IMR-90 (cell line): ENCODE measurements at regions not wholly inside any gene's neighbourhood (a gene's known extent, or its start where the extent isn't known, plus 50 kb on each side); places are given as distances from the start of the nearest gene placed in this dataset.

Experiments
- ATAC-seq: fragments of 200-7000 bp; cut with Tn5 transposase; 2 replicates; pipeline ENCODE4 v1.9.1; 2020; ENCODE audit warnings: low read depth, mild to moderate bottlenecking, moderate library complexity
- BruUV-seq: library from RNA; stranded (reverse); fragments of 400-500 nt; replicated peaks from 2 replicates; lab custom pipeline; 2021; lab: Mats Ljungman, UMichigan
- CTCF ChIA-PET: fragments of 300-600 bp; formaldehyde crosslinking; extraction: SDS; loops from one replicate; lab custom pipeline; 2021; ENCODE audit warnings: antibody characterized with exemption; lab: Yijun Ruan, JAX
- POLR2A ChIA-PET: fragments of 300-600 bp; sonication (Branson Sonifier 250); formaldehyde crosslinking; loops from one replicate; lab custom pipeline; 2022; ENCODE audit warnings: antibody characterized with exemption; ENCODE audit not compliant: unreplicated experiment; lab: Charles Lee
- DNase-seq: peaks from one replicate; pipeline ENCODE4 v3.0.0; 2013
- H2AFZ ChIP-seq: replicated peaks from 2 replicates; pipeline ENCODE3; 2013; ENCODE audit warnings: low read length, mild to moderate bottlenecking; ENCODE audit not compliant: poor library complexity
- H2AK5ac ChIP-seq: 2 replicates; pipeline ENCODE4 v1.6.1; 2013; ENCODE audit warnings: low read depth, low read length, inconsistent platforms
- H2AK9ac ChIP-seq: replicated peaks from 2 replicates; pipeline ENCODE3; 2013; ENCODE audit warnings: mild to moderate bottlenecking, low read depth, low read length, moderate library complexity; ENCODE audit not compliant: poor library complexity
- H2BK120ac ChIP-seq: 2 replicates; pipeline ENCODE4 v1.6.1; 2013; ENCODE audit warnings: low read depth, low read length, inconsistent platforms
- H2BK15ac ChIP-seq: 3 replicates; pipeline ENCODE4 v1.6.1; 2013; ENCODE audit warnings: low read depth, low read length, inconsistent platforms
- H2BK20ac ChIP-seq: 2 replicates; pipeline ENCODE4 v1.6.1; 2013; ENCODE audit warnings: low read depth, mild to moderate bottlenecking, inconsistent platforms, low read length, moderate library complexity
- H2BK5ac ChIP-seq: 2 replicates; pipeline ENCODE4 v1.6.1; 2013; ENCODE audit warnings: mild to moderate bottlenecking, low read depth, low read length, inconsistent platforms; ENCODE audit not compliant: poor library complexity, severe bottlenecking
- H3K14ac ChIP-seq: replicated peaks from 2 replicates; pipeline ENCODE4 v1.6.1; 2013; ENCODE audit warnings: low read depth, low read length, inconsistent platforms
- H3K18ac ChIP-seq: 2 replicates; pipeline ENCODE4 v1.6.1; 2013; ENCODE audit warnings: low read depth, low read length, control low read depth
- H3K23ac ChIP-seq: 2 replicates; pipeline ENCODE4 v1.6.1; 2013; ENCODE audit warnings: low read depth, low read length, inconsistent platforms
- H3K27ac ChIP-seq: 2 replicates; pipeline ENCODE4 v1.5.1; 2013; ENCODE audit warnings: mild to moderate bottlenecking, control low read depth, low read length; ENCODE audit not compliant: insufficient read depth
- H3K27me3 ChIP-seq: 2 replicates; pipeline ENCODE4 v1.6.1; 2013; ENCODE audit warnings: low read length; ENCODE audit not compliant: control insufficient read depth, insufficient read depth
- H3K36me3 ChIP-seq: 2 replicates; pipeline ENCODE4 v1.6.1; 2013; ENCODE audit warnings: low read length, mixed read lengths; ENCODE audit not compliant: control insufficient read depth, insufficient read depth
- H3K4ac ChIP-seq: 2 replicates; pipeline ENCODE4 v1.6.1; 2013; ENCODE audit warnings: low read depth, low read length, inconsistent platforms
- H3K4me1 ChIP-seq: 2 replicates; pipeline ENCODE4 v1.6.1; 2013; ENCODE audit warnings: low read length, mixed read lengths; ENCODE audit not compliant: control insufficient read depth, insufficient read depth
- H3K4me2 ChIP-seq: 2 replicates; pipeline ENCODE4 v1.6.1; 2013; ENCODE audit warnings: low read depth, mild to moderate bottlenecking, control low read depth, low read length, moderate library complexity
- H3K4me3 ChIP-seq: 2 replicates; pipeline ENCODE4 v1.5.1; 2013; ENCODE audit warnings: low read depth, mild to moderate bottlenecking, control low read depth, low read length, moderate library complexity; ENCODE audit not compliant: insufficient read depth
- H3K56ac ChIP-seq: 2 replicates; pipeline ENCODE4 v1.6.1; 2013; ENCODE audit warnings: low read length, inconsistent platforms; ENCODE audit not compliant: insufficient read depth; ENCODE audit errors: extremely low read depth
- H3K79me1 ChIP-seq, 2 experiments: 2 replicates each; pipeline ENCODE4 v1.6.1; 2013; ENCODE audit warnings: low read length in 2 of 2, inconsistent platforms in 1 of 2, low read depth in 1 of 2
- H3K9ac ChIP-seq: 2 replicates; pipeline ENCODE4 v1.6.1; 2013; ENCODE audit warnings: low read depth, low read length, control low read depth
- H3K9me1 ChIP-seq: 2 replicates; pipeline ENCODE4 v1.6.1; 2013; ENCODE audit warnings: low read length, inconsistent platforms; ENCODE audit not compliant: insufficient read depth
- H3K9me3 ChIP-seq: 2 replicates; pipeline ENCODE4 v1.6.1; 2013; ENCODE audit warnings: low read length; ENCODE audit not compliant: control insufficient read depth, insufficient read depth
- H4K20me1 ChIP-seq: 2 replicates; pipeline ENCODE4 v1.6.1; 2013; ENCODE audit warnings: low read length, inconsistent platforms; ENCODE audit not compliant: insufficient read depth
- H4K5ac ChIP-seq: 2 replicates; pipeline ENCODE4 v1.6.1; 2013; ENCODE audit warnings: mild to moderate bottlenecking, low read depth, low read length, control low read depth
- H4K8ac ChIP-seq, 2 experiments: 2 replicates each; pipeline ENCODE4 v1.6.1; 2013; ENCODE audit warnings: low read depth in 2 of 2, low read length in 2 of 2, control low read depth in 1 of 2, inconsistent platforms in 1 of 2
- H4K91ac ChIP-seq: 2 replicates; pipeline ENCODE4 v1.6.1; 2013; ENCODE audit warnings: low read depth, low read length, inconsistent platforms; ENCODE audit not compliant: insufficient read depth
- CEBPB ChIP-seq: IDR thresholded peaks from 2 replicates; pipeline ENCODE4 v1.6.1; 2012; ENCODE audit warnings: low read depth, low read length, improper control_type of control experiment
- NFE2L2 ChIP-seq: fragments of 150-350 bp; IDR thresholded peaks from 2 replicates; pipeline ENCODE4 v1.6.1; 2016; ENCODE audit warnings: low read depth, mild to moderate bottlenecking, low read length
- RCOR1 ChIP-seq: IDR thresholded peaks from 2 replicates; pipeline ENCODE4 v1.6.1; 2012; ENCODE audit warnings: mild to moderate bottlenecking, low read length, improper control_type of control experiment; ENCODE audit not compliant: insufficient replicate concordance
- WGBS, 2 experiments: methylation state at CpG; one replicate each; pipeline versions ENCODE4 v1.1.5 to v1.1.7; 2013; ENCODE audit warnings: missing lambda C conversion rate in 2 of 2; ENCODE audit not compliant: insufficient read length in 1 of 2; ENCODE audit errors: extremely low coverage in 2 of 2; 5-methylcytosine and 5-hydroxymethylcytosine counted together
- dilution Hi-C: fragments of 300-500 bp; cut with HindIII; formaldehyde crosslinking; loops from one replicate; pipeline ENCODE4 v1.14.3; 2018; ENCODE audit warnings: low sequenced_read_pairs; ENCODE audit not compliant: unreplicated experiment
- in situ Hi-C: fragments of 300-500 bp; cut with MboI; formaldehyde crosslinking; loops from 3 replicates; pipeline ENCODE4 v1.14.3; 2019; ENCODE audit warnings: low sequenced_read_pairs, inconsistent platforms, mixed read lengths
- intact Hi-C: fragments of 100-400 bp; cut with micrococcal nuclease; formaldehyde crosslinking; loops from 2 replicates; pipeline ENCODE4 v1.10.0; 2022

- no TSS peak for BruUV-seq
- CTCF ChIA-PET: no interaction called here
These were observed 252.9 kb upstream of the GRID2 start for GRCh38 chr4:92050875-92051274.

More at GRCh38 chr4:92050875-92051274, 252.9 kb upstream of the GRID2 start:
- no peak overlapping the region for H3K4me3 ChIP-seq
- H3K27ac ChIP-seq: no peak overlapping the region
- dilution Hi-C loops (no loop called here), intact Hi-C loops (no loop called here), in situ Hi-C loops (no loop called here)
- no peak overlapping the region for H2BK20ac ChIP-seq
- no peak overlapping the region for H3K14ac ChIP-seq
- WGBS, 2 experiments: no CpG with 5 or more reads among the region's 3 CpGs
- no peak overlapping the region for H2BK5ac ChIP-seq
- H3K4ac ChIP-seq: no peak overlapping the region
- H3K4me1 ChIP-seq: no peaks in the 10 kb centered on the region
- no peak overlapping the region for H2AK5ac ChIP-seq
- H4K20me1 ChIP-seq: no peaks in the 10 kb centered on the region
- H3K9me3 ChIP-seq: 0 out of 2 replicates have a peak, but pooled peaks cover 2% of the 10 kb centered on the region
- H3K79me1 ChIP-seq: no peaks in the 10 kb centered on the region
- H4K8ac ChIP-seq: no peak overlapping the region
- no peak overlapping the region for H2BK15ac ChIP-seq
- no peak overlapping the region for H2AFZ ChIP-seq
- no peaks in the 10 kb centered on the region for H3K9me1 ChIP-seq
- POLR2A ChIA-PET: no interaction called here
- TF ChIP-seq CEBPB (no peak), NFE2L2 (peak; percentile 33; the same call in 1 of the 2 replicates), RCOR1 (no peak)
- no peak overlapping the region for H4K5ac ChIP-seq
- H2AK9ac ChIP-seq: no peak overlapping the region
- H3K56ac ChIP-seq: no peak overlapping the region
- no peak overlapping the region for H2BK120ac ChIP-seq
- H3K9ac ChIP-seq: no peak overlapping the region
- H3K18ac ChIP-seq: no peak overlapping the region
- H3K23ac ChIP-seq: no peak overlapping the region
- H3K27me3 ChIP-seq: no peaks in the 10 kb centered on the region
- no peak overlapping the region for H3K4me2 ChIP-seq
- H3K36me3 ChIP-seq: no peaks in the 10 kb centered on the region
- DNase-seq: no peak
- ATAC-seq: no peak
- H4K91ac ChIP-seq: no peak overlapping the region
